AG04450 (cell line): ENCODE measurements at regions not wholly inside any gene's neighbourhood (a gene's known extent, or its start where the extent isn't known, plus 50 kb on each side); places are given as distances from the start of the nearest gene placed in this dataset.

Experiments used
- CTCF ChIA-PET: fragments of 300-600, 350-600 bp; formaldehyde crosslinking; extraction: SDS; loops from one replicate; lab custom pipeline; 2022; ENCODE audit warnings: antibody characterized with exemption, inconsistent platforms; lab: Charles Lee
- POLR2A ChIA-PET: fragments of 350-600 bp; formaldehyde crosslinking; extraction: SDS; loops from one replicate; lab custom pipeline; 2021; ENCODE audit warnings: antibody characterized with exemption, inconsistent platforms; lab: Yijun Ruan, JAX
- DNase-seq: peaks from one replicate; pipeline ENCODE4 v3.0.0-alpha.2; 2011; ENCODE audit warnings: low read depth, low spot score
- H3K27ac ChIP-seq: one replicate; pipeline ENCODE4 v1.5.1; 2012; ENCODE audit warnings: low read depth, low read length, control low read depth
- H3K27me3 ChIP-seq: one replicate; pipeline ENCODE4 v1.6.0; 2012; ENCODE audit warnings: low read length; ENCODE audit not compliant: control insufficient read depth, insufficient read depth
- H3K4me3 ChIP-seq: 2 replicates; pipeline ENCODE4 v1.5.1; 2011; ENCODE audit warnings: mild to moderate bottlenecking, low read depth, low read length, control low read depth
- H3K9me3 ChIP-seq: 2 replicates; pipeline ENCODE4 v1.5.1; 2012; ENCODE audit warnings: low read length; ENCODE audit not compliant: control insufficient read depth, insufficient read depth
- TF ChIP-seq, protein P1 (sequence below): IDR thresholded peaks from 2 replicates; pipeline ENCODE4 v1.5.1; 2011; ENCODE audit warnings: low read depth, low read length, control low read depth, inconsistent platforms

DNA sequence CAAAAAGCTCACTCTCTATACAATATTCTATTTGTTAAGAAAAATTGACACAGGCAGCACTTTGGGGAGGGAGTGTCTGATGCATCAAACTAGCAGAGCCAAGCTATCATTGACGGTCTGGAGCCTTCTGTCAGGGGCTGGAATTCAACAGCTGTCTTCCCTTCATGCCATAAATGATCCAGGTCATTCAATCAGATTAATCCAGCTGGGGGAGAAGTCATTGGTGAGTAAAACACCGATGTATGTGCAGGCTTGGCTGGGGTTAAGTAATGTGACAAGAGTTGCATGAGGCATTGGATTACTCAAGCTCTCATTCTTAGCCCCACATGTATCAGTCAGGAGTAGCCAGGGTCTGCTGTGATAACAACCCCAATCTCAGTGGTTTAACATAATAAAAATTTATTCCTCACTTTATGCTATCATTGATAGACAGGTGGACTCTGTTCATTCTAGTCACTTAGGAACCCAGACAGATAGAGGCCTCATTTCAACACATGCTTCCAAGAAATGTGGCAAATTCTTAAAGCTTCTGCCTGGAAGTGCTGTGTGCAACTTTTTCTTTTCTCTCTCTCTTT lies 118.1 kb upstream of the GADD45A start:
- no peaks in the 10 kb centered on the region for H3K27me3 ChIP-seq
- ChIA-PET POLR2A (interaction anchor here (1.5 kb wide), 1 partner anchor 118 kb away, joined by 5 read pairs; the partner anchor contains the start of gene GADD45A), CTCF (interaction anchor here (1.0 to 1.7 kb wide), 2 partner anchors 193 to 198 kb away, joined by 3 to 11 read pairs; no protein-coding TSS in a partner anchor)
- H3K27ac ChIP-seq, result no peak overlapping the region
- no peak overlapping the region for H3K4me3 ChIP-seq
- no peak for DNase-seq
- no peaks in the 10 kb centered on the region for H3K9me3 ChIP-seq
- TF ChIP-seq, protein P1, sequence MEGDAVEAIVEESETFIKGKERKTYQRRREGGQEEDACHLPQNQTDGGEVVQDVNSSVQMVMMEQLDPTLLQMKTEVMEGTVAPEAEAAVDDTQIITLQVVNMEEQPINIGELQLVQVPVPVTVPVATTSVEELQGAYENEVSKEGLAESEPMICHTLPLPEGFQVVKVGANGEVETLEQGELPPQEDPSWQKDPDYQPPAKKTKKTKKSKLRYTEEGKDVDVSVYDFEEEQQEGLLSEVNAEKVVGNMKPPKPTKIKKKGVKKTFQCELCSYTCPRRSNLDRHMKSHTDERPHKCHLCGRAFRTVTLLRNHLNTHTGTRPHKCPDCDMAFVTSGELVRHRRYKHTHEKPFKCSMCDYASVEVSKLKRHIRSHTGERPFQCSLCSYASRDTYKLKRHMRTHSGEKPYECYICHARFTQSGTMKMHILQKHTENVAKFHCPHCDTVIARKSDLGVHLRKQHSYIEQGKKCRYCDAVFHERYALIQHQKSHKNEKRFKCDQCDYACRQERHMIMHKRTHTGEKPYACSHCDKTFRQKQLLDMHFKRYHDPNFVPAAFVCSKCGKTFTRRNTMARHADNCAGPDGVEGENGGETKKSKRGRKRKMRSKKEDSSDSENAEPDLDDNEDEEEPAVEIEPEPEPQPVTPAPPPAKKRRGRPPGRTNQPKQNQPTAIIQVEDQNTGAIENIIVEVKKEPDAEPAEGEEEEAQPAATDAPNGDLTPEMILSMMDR, result no peak

DNA sequence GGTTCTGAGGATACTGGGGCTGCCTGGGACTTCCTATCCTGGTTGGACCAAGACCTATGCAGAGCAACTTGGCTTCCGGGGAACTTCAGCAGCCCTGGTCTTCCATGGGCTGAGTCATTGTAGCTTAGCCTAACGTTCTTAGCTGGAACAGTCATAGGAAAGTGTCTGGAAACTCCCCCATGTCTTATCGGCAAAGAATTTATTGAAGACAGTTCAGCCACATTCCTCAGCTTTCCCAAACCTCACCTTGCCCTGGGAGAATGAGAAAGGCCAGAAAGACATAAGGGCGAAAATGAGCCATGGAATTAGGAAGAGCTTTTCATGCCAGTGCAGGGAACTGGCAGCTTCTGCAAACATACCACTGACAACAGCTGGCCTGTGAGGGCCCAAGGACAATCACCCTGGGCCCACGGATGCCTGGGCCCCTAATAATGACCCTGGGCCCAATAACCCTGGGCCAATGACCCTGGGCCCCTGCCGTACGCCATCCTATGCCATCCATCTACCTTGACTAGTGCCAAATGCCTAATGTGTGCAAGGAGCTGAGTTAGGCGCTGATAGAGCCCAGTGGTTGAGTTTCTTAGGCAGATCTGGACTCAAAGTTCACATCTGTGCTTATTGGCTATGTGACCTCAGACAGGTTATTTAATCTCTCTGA lies 114.4 kb upstream of the GADD45A start:
- Histone ChIP-seq H3K9me3 (no peaks in the 10 kb centered on the region; the same call in 1 of the 2 replicates), H3K4me3 (no peak overlapping the region), H3K27me3 (no peaks in the 10 kb centered on the region), H3K27ac (peak overlapping the region; percentile 89)
- DNase-seq, result peak; percentile 86
- ChIA-PET POLR2A (interaction anchor here (0.6 to 2.9 kb wide), 3 partner anchors 13 to 115 kb away, joined by 3 to 43 read pairs (median 5); partner anchors contain the start of gene GADD45A), CTCF (interaction anchor here (1.0 to 5.5 kb wide), 7 partner anchors 9 to 196 kb away, joined by 3 to 52 read pairs (median 9); no protein-coding TSS in a partner anchor)
- TF ChIP-seq, protein P1, result no peak

DNA sequence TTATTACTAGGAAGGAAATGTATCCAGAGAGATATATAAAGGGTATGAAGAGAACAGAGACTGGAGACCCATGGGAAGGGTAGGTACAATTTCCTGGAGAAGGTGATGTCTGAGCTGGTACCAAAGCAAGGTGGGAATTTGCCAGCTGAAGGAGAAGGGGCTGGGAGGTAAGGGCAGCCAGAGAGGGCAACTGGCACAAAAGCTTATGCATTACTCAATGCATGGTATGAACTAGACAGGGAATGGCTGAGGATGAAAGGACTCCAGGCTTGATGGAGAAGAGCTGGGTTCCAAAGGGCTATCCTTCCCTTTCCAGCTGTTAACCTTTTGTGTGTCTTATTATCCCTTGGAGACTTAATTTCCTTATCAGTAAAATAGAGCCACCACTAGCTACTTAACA lies 113.6 kb upstream of the GADD45A start:
- DNase-seq, result no peak
- CTCF ChIA-PET, result interaction anchor here (0.5 to 5.5 kb wide), 8 partner anchors 9 to 570 kb away, joined by 3 to 52 read pairs (median 8); no protein-coding TSS in a partner anchor
- no peak overlapping the region for H3K27ac ChIP-seq

DNA sequence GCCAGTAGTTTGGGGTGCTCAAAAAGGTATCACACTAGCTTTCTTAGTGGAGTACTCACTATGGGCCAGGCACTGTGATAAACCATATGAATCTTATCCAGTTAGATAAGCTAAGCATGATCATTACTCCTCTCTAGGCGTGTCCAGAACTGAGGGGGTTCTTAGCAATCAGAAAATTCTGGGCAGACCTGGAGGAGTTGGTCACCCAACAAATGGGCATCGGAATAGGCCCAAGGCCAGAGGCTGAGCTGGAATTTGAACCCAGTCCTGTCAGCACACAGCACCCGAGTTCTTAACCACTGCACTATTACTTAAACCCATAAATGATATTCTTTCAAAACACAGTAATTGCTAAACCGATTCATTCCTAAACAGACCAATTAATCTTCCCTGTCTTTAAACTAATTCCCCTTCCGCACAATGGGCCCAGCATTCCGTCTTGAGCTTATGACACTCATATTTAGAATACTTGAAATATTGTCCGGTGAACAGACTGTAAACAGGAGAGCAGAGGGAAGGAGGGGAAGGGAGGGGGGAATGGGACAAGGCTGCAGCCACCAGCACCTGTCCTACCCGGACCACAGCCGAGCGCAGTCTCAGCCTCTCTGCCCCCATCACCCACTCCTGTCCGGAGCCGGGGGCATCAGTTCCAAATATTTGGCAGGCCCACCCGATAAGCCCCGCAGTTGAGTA lies 113.0 kb upstream of the GADD45A start:
- H3K9me3 ChIP-seq, result no peaks in the 10 kb centered on the region; the same call in 1 of the 2 replicates
- no peak overlapping the region for H3K27ac ChIP-seq
- H3K27me3 ChIP-seq, result no peaks in the 10 kb centered on the region
- TF ChIP-seq, protein P1, result no peak
- H3K4me3 ChIP-seq, result no peak overlapping the region
- DNase-seq, result no peak
- ChIA-PET CTCF (interaction anchor here (0.5 to 5.5 kb wide), 6 partner anchors 10 to 569 kb away, joined by 4 to 52 read pairs (median 14); no protein-coding TSS in a partner anchor), POLR2A (interaction anchor here (0.6 to 2.9 kb wide), 3 partner anchors 42 to 114 kb away, joined by 4 to 43 read pairs (median 10); partner anchors contain the start of gene GADD45A)

More for the DNA sequence above, 113.6 kb upstream of the GADD45A start:
- POLR2A ChIA-PET, result interaction anchor here (0.6 to 2.9 kb wide), 3 partner anchors 43 to 114 kb away, joined by 4 to 43 read pairs (median 10); partner anchors contain the start of gene GADD45A
- no peaks in the 10 kb centered on the region; the same call in 1 of the 2 replicates for H3K9me3 ChIP-seq
- H3K4me3 ChIP-seq, result no peak overlapping the region
- no peaks in the 10 kb centered on the region for H3K27me3 ChIP-seq
- TF ChIP-seq, protein P1, result no peak
